H1 (cell line): ENCODE measurements at regions not wholly inside any gene's neighbourhood (a gene's known extent, or its start where the extent isn't known, plus 50 kb on each side); places are given as distances from the start of the nearest gene placed in this dataset.

Experiments used
- CBX8 ChIP-seq: fragments of 300-800, 300-1000 bp; sonication (generic); IDR thresholded peaks from 2 replicates; pipeline ENCODE4 v1.7.1; 2016; ENCODE audit warnings: low read depth, low read length, borderline replicate concordance
- EGR1 ChIP-seq: IDR thresholded peaks from 2 replicates; pipeline ENCODE4 v1.6.1; 2011; ENCODE audit warnings: low read depth, low read length, borderline replicate concordance
- JUN ChIP-seq: IDR thresholded peaks from 2 replicates; pipeline ENCODE4 v1.6.1; 2011; ENCODE audit warnings: low read depth, mild to moderate bottlenecking, improper control_type of control experiment, low read length
- PHF8 ChIP-seq: fragments of 200-600 bp; sonication (generic); conservative IDR thresholded peaks from 2 replicates; pipeline ENCODE4 v1.7.1; 2012; ENCODE audit warnings: low read depth, mild to moderate bottlenecking, inconsistent platforms, low read length, moderate library complexity

DNA sequence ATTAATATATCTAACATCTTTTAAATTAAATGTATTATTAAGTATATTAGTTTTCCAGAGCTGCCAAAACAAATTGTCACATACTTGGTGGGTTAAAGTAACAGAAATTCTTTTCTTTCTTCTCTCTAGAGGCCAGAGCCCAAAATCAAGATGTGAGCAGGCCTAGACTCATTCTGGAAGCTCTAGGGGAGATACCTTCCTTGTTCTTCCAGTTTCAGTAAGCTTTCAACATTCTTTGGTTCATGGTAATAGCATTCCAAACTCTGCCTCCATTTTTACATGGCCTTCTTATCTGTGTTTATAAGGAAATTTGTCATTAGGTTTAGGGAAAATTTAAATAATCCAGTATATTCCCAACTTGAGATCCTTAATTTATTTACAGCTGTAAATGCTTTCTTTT is 1054.6 kb upstream of the GBE1 start (continued):
- TF ChIP-seq PHF8 (no peak), JUN (no peak), CBX8 (no peak), EGR1 (no peak)
